Adrenal gland (tissue), 9 donors: ENCODE measurements at regions not wholly inside any gene's neighbourhood (a gene's known extent, or its start where the extent isn't known, plus 50 kb on each side); places are given as distances from the start of the nearest gene placed in this dataset.

Source experiments
- DNase-seq, 7 donors: peaks; one replicate each; pipeline ENCODE4 v3.0.0-alpha.2; 2019 to 2020
- H3K27ac ChIP-seq, 5 donors: fragments of 200-600 bp; sonication (generic) in 4 of 5; 1 replicate in 3 of 5; 2 replicates in 2 of 5; pipeline versions ENCODE4 v1.5.1 to v1.8.0; 2016 to 2020; ENCODE audit warnings: mild to moderate bottlenecking in 1 of 5
- H3K27me3 ChIP-seq: fragments of 200-600 bp; 2 replicates; pipeline ENCODE4 v1.8.0; 2021
- H3K36me3 ChIP-seq, 2 donors: fragments of 200-600 bp; replicated peaks in 1 of 2; 1 replicate in 1 of 2; 2 replicates in 1 of 2; pipeline versions ENCODE4 v1.5.1 to v1.8.0; 2018 to 2022
- H3K4me1 ChIP-seq, 2 donors: fragments of 200-600 bp; replicated peaks in 1 of 2; 1 replicate in 1 of 2; 2 replicates in 1 of 2; pipeline versions ENCODE4 v1.5.1 to v1.8.0; 2018 to 2021
- H3K4me3 ChIP-seq, 4 donors: fragments of 200-600 bp; sonication (generic) in 3 of 4; one replicate each; pipeline ENCODE4 v1.5.1; 2016 to 2018
- H3K9me3 ChIP-seq, 3 donors: fragments of 200-600 bp; sonication (generic) in 1 of 3; replicated peaks in 1 of 3; 1 replicate in 2 of 3; 2 replicates in 1 of 3; pipeline versions ENCODE4 v1.5.1 to v1.8.0; 2016 to 2021
- POLR2A ChIP-seq, 2 donors: fragments of 450-650 bp; IDR thresholded peaks; one replicate each; pipeline ENCODE4 v1.6.1; 2017; ENCODE audit warnings: antibody characterized with exemption in 2 of 2, mild to moderate bottlenecking in 2 of 2, moderate library complexity in 1 of 2
- WGBS, 4 donors: extraction: QIAGEN DNeasy Blood & Tissue Kit in 2 of 4; methylation state at CpG; one replicate each; pipeline versions ENCODE4 v1.1.5 to v1.1.7; 2013 to 2017; 5-methylcytosine and 5-hydroxymethylcytosine counted together
- intact Hi-C, 2 donors: fragments of 100-400 bp; cut with DNase I; formaldehyde crosslinking; loops; one replicate each; pipeline versions ENCODE4 v1.14.1 to v1.15.0; 2022 to 2023
- TF ChIP-seq, protein P1 (sequence below), 6 experiments: fragments of 450-650 bp in 4 of 6; fragments of 200-600 bp in 2 of 6; sonication (generic) in 1 of 6; IDR thresholded peaks; 1 replicate in 5 of 6; 2 replicates in 1 of 6; pipeline versions ENCODE4 v1.5.1 to v1.8.0; 2016 to 2021; ENCODE audit warnings: antibody characterized with exemption in 6 of 6, mild to moderate bottlenecking in 2 of 6, moderate library complexity in 1 of 6
- donor health status: healthy with polysubstance abuse.
- donor health status: Bipolar disorder and iron deficiency.
- donor health status: DM: yes; HTN: yes; CAD: no.
- donor health status: DM: no; HTN: no; CAD: no.
- donor health status: DM: no; HTN: no; CAD: no.

DNA sequence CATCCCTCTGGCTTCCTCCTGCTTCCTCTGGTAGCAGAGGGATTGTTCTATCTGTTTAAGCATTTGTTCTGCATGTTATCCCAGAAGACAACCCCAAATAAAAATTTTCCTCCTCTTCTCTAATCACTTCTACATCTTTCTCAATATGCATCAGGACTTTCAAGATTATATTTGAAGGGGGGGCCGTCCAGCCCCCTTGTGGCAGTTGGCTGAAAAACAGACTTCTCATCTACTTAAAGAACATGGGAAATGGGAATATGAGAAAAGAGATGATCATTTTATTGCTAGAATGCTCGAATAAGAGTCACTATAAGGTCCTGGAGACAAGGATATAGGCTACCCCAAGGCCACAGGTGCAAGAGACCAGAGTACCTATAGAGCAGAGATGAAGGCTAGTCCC lies 466.0 kb downstream of the REEP3 start:
- H3K36me3 ChIP-seq: no peaks in the 10 kb centered on the region
- 25 to 35% (median 33%) methylated on average over 2 of the region's 2 CpGs for WGBS, 4 donors
- no peak for DNase-seq
- intact Hi-C loops: no loop called here
- TF ChIP-seq POLR2A (IDR thresholded peaks at IDR 0.05): no peak
- TF ChIP-seq, protein P1, sequence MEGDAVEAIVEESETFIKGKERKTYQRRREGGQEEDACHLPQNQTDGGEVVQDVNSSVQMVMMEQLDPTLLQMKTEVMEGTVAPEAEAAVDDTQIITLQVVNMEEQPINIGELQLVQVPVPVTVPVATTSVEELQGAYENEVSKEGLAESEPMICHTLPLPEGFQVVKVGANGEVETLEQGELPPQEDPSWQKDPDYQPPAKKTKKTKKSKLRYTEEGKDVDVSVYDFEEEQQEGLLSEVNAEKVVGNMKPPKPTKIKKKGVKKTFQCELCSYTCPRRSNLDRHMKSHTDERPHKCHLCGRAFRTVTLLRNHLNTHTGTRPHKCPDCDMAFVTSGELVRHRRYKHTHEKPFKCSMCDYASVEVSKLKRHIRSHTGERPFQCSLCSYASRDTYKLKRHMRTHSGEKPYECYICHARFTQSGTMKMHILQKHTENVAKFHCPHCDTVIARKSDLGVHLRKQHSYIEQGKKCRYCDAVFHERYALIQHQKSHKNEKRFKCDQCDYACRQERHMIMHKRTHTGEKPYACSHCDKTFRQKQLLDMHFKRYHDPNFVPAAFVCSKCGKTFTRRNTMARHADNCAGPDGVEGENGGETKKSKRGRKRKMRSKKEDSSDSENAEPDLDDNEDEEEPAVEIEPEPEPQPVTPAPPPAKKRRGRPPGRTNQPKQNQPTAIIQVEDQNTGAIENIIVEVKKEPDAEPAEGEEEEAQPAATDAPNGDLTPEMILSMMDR (IDR thresholded peaks at IDR 0.05): no peak
- H3K27ac ChIP-seq: no peak overlapping the region
- H3K27me3 ChIP-seq: no peaks in the 10 kb centered on the region
- H3K4me3 ChIP-seq: no peak overlapping the region
- no peaks in the 10 kb centered on the region for H3K4me1 ChIP-seq
- H3K9me3 ChIP-seq: no peaks in the 10 kb centered on the region

DNA sequence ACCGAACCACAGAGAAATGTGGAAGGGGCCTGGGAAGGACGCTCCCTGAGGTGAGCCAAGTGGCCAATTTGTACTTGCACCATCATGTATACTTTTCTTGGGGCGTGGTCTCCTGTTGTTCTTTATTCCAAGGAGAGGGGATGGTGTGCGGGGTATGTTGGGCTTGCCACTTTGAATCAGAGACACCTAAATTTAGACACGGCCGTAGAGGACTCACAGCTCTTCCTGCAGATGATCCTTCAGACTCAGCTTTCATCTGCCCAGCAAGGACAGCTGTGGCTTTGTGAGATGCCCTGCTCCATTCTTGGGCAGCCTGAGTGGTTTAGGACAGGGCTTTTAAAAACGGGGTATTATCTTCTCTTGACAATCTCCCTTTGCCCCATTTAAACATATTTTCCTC lies 473.2 kb downstream of the REEP3 start:
- Histone ChIP-seq H3K27ac (no peak overlapping the region), H3K9me3 (no peaks in the 10 kb centered on the region), H3K4me3 (no peak overlapping the region), H3K36me3 (no peaks in the 10 kb centered on the region), H3K27me3 (no peaks in the 10 kb centered on the region), H3K4me1 (no peaks in the 10 kb centered on the region)
- no peak for TF ChIP-seq POLR2A (IDR thresholded peaks at IDR 0.05)
- TF ChIP-seq, protein P1 (IDR thresholded peaks at IDR 0.05): no peak
- intact Hi-C loops: no loop called here
- DNase-seq: no peak
- 62 to 75% (median 72%) methylated on average over 6 to 7 of the region's 7 CpGs for WGBS, 4 donors

DNA sequence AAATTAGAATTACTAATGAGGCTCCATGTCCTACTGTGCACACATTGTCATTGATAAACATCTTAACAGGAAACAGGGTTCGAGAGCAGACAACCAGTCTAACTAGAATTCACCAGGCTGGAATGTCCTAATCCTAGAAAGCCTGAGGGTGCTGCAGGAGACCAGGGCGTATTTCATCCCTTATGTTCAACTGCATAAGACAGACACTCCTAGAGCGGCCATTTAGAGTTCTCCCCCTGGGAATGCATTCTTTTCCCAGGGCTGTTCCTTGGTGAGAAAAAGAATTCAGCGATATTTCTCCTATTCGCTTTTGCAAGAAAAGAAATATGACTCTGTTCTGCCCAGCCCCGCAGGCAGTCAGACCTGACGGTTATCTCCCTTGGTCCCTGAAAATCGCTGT lies 486.0 kb downstream of the REEP3 start:
- no peaks in the 10 kb centered on the region for H3K36me3 ChIP-seq
- intact Hi-C loops: no loop called here
- H3K27me3 ChIP-seq: no peaks in the 10 kb centered on the region
- H3K27ac ChIP-seq: no peak overlapping the region
- 79 to 84% (median 83%) methylated on average over 6 to 8 of the region's 8 CpGs for WGBS, 4 donors
- no peak overlapping the region for H3K4me3 ChIP-seq
- no peaks in the 10 kb centered on the region for H3K4me1 ChIP-seq
- no peaks in the 10 kb centered on the region for H3K9me3 ChIP-seq
- TF ChIP-seq, protein P1 (IDR thresholded peaks at IDR 0.05): no peak
- TF ChIP-seq POLR2A (IDR thresholded peaks at IDR 0.05): no peak
- no peak for DNase-seq

DNA sequence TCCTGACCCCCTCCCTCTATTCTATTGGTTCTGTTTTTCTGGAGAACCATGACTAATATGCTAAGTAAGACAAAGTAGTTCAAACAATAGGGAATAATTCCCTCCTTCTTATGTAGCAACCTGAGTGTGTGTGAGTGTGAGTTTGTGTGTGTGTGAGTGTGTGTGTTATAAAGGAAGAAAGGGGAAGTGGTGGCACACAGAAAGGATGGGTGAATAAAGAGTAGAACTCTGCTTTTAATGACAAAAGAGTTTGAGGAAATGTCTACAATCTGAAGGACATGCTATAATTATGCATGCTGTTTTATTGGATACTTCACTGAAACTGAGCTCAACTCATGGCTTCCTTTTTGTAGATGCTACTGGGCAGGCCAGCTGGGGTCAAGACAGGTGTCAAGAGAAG lies 489.5 kb downstream of the REEP3 start:
- TF ChIP-seq POLR2A (IDR thresholded peaks at IDR 0.05): no peak
- TF ChIP-seq, protein P1 (IDR thresholded peaks at IDR 0.05): no peak
- H3K9me3 ChIP-seq: no peaks in the 10 kb centered on the region
- no peaks in the 10 kb centered on the region for H3K27me3 ChIP-seq
- no peaks in the 10 kb centered on the region for H3K4me1 ChIP-seq
- no peak overlapping the region for H3K27ac ChIP-seq
- no peak overlapping the region for H3K4me3 ChIP-seq
- H3K36me3 ChIP-seq: no peaks in the 10 kb centered on the region
- no peak for DNase-seq
- intact Hi-C loops: no loop called here
